GM12875 (cell line): ENCODE measurements at regions not wholly inside any gene's neighbourhood (a gene's known extent, or its start where the extent isn't known, plus 50 kb on each side); places are given as distances from the start of the nearest gene placed in this dataset.

Experiments
- H3K4me3 ChIP-seq: one replicate; pipeline ENCODE4 v1.5.1; 2011; ENCODE audit warnings: low read depth, low read length, control low read depth
- TF ChIP-seq, protein P1 (sequence below): IDR thresholded peaks from 2 replicates; pipeline ENCODE4 v1.5.1; 2011; ENCODE audit warnings: low read depth, mild to moderate bottlenecking, control low read depth, inconsistent platforms, low read length, moderate library complexity, borderline replicate concordance; ENCODE audit not compliant: insufficient read depth

DNA sequence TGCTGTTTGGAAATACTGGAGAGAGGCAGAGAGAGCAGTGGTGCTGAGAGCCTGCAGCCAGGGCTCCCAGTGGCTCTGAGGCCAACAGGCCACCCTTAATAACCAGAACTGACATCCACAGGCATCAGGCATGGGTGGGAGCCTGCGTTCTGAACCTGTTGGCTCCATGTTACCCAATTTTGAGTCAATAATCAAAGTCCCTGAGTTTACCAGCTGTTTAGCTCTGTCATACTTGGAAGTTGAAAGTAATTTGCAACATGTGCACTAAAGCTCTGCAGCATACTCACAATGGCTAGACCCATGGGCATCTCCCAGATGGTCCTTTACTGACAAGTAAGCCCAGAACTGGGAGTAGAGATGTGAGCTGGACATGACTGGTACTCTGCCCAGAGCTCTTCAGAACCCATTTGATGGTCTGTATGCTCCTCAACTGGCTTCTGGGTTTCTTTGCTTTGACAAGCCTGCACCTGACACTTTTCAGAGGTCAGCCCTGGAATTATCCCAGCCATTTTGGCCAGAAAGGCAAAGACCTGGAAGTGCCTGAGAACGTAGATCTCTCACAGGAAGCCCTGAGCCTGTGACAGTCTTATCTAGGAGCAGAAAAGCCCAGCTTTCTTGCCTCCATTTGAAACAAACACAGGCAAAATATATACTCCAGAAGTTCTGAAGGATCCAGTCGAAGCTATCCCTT is 122.4 kb upstream of the CITED2 start:
- TF ChIP-seq, protein P1, sequence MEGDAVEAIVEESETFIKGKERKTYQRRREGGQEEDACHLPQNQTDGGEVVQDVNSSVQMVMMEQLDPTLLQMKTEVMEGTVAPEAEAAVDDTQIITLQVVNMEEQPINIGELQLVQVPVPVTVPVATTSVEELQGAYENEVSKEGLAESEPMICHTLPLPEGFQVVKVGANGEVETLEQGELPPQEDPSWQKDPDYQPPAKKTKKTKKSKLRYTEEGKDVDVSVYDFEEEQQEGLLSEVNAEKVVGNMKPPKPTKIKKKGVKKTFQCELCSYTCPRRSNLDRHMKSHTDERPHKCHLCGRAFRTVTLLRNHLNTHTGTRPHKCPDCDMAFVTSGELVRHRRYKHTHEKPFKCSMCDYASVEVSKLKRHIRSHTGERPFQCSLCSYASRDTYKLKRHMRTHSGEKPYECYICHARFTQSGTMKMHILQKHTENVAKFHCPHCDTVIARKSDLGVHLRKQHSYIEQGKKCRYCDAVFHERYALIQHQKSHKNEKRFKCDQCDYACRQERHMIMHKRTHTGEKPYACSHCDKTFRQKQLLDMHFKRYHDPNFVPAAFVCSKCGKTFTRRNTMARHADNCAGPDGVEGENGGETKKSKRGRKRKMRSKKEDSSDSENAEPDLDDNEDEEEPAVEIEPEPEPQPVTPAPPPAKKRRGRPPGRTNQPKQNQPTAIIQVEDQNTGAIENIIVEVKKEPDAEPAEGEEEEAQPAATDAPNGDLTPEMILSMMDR = no peak
- no peak overlapping the region for H3K4me3 ChIP-seq

DNA sequence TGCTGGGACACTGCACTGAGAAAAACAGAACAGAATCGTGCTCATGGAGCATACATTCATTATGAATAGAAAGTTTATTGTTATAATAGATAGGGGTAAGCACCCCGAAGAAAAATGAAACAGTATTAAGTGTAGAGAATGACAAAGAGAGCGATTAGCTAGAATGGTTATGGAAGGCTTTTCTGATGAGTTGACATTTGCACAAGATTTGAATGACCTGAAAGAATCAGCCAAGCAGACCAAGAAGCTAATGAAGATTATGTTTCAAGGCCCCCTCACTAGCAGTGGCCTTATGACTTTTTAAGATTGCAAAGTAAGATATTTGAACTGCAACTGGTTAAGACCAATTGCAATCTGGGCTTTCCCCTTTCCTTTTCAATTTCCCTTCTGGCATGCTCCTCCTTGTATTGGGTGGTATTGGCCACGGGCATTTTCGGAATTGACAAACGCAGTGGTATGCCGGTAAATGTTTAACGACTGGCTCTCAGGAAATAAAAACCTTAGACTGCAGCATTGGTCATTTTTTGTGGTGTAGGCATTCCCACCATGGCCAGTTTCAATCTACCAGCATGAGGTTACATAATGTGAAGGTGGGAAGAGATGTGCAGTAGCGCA is 120.0 kb upstream of the CITED2 start:
- H3K4me3 ChIP-seq = no peak overlapping the region
- TF ChIP-seq, protein P1 = no peak

DNA sequence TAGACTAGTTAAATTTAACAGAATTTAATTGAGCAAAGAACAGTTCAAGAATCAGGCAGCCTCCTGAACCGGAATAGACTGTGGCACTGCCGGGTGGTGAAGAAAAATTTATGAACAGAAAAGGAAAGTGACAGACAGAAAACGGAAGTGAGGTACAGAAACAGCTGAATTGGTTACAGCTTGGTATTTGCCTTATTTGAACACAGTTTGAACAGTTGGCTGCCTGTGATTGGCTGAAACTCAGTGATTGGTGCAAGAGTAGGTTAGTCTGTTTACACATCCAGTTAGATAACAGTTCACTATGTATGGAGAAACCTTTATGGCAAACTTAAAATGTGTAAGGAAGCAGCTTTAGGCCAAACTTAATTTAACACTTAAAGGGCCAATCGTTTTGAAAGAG is 116.0 kb upstream of the CITED2 start:
- no peak overlapping the region for H3K4me3 ChIP-seq
- TF ChIP-seq, protein P1 = no peak

DNA sequence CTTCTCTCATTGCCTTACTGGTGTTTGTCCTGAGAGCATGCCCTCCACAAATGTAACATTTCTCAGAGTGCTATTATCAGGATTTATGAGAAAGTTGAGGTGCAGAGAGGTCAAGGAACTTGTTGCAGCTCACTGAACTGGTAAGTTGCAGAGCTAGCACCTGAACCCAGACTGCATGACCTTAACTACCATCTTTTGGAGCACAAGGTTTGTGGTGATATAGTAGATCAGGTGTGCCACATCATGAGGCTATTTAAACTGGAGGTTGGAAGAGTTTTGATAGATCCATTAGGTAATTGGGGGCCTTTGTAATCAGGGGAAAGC is 112.0 kb upstream of the CITED2 start:
- TF ChIP-seq, protein P1 = no peak
- no peak overlapping the region for H3K4me3 ChIP-seq

DNA sequence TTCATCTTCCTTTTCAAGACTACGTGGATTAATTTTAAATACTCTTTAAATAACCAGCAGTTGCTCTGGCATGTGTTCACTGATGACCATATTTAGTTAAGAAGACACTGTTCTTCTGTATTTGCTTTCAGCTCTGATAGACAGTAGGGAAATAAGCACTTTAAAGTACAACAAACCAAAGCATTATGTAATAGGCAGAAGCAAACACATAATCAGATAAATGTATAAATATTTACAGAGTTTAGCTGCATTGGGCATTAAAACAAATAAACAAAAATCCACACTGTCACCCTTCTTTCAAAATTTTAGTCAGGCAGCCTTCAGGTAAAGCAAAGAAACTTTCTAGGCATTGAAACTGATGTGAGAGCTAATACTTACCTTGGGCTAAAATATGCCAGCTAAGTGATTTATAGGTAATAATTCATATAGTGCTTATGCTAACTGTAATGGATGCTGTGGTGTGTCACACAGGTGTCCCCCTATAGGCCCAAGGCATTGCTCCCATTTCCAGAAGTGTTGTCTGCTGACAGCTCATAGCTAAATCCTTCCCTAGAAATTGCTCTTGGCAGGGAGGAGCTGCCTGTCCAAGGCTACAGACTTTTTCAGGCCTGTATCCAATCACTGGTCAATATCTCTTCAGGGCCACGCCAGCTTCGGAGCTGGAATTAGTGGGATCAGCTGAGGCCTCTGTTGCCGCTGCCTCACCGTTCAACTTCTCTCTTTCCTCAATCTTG is 111.5 kb upstream of the CITED2 start:
- H3K4me3 ChIP-seq = no peak overlapping the region
- TF ChIP-seq, protein P1 = no peak

DNA sequence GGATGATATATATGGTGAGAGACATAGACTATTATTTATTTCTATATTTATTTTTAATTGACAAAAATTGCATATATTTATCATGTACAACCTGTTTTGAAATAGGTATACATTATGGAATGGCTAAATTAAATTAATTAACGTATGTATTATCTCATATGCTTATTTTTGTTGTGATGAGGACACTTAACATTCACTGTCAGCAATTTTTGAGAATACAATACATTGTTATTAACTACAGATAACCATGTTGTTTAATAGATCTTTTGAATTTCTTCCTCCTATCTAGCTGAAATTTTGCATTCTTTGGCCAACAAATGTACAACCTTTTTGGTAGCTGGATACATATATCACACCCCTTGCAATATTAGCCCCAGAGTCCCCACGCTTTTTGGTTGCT is 110.7 kb upstream of the CITED2 start:
- no peak overlapping the region for H3K4me3 ChIP-seq
- TF ChIP-seq, protein P1 = no peak

DNA sequence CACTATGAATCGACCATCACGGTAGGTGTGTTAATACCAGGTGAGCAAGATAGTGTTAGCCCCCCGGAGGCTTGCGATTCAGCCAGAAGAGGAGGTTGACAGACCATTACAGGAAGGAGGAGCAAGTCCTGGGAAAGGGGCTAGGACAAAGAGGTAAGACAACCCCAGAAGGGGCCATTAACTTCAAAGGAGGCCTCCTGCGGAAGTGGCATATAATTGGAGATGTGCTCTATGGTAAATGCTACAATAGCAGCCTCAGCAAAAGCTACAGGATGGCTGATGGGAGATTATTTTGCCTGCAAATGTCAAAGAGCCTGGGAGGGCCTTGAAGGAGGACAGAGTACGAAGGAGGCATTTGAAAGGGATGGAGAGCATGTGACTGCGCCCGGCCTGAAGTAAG is 108.6 kb upstream of the CITED2 start:
- H3K4me3 ChIP-seq = no peak overlapping the region
- TF ChIP-seq, protein P1 = no peak
